Neural progenitor cell (in vitro differentiated cells): ENCODE measurements at regions not wholly inside any gene's neighbourhood (a gene's known extent, or its start where the extent isn't known, plus 50 kb on each side); places are given as distances from the start of the nearest gene placed in this dataset.

Experiments
- DNase-seq: peaks from one replicate; pipeline ENCODE4 v3.0.0-alpha.2; 2016; ENCODE audit warnings: low spot score
- H2AFZ ChIP-seq: fragments of 200-600 bp; sonication (generic); replicated peaks from 2 replicates; pipeline ENCODE4 v1.6.1; 2016; ENCODE audit warnings: antibody characterized with exemption
- H3F3A ChIP-seq: fragments of 200-600 bp; sonication (generic); 2 replicates; pipeline ENCODE4 v1.6.1; 2016; ENCODE audit warnings: antibody characterized with exemption, low read depth
- H3K27ac ChIP-seq: fragments of 200-600 bp; sonication (generic); 2 replicates; pipeline ENCODE4 v1.5.1; 2016; ENCODE audit warnings: mild to moderate bottlenecking
- H3K27me3 ChIP-seq: fragments of 200-600 bp; sonication (generic); 2 replicates; pipeline ENCODE4 v1.6.1; 2016; ENCODE audit warnings: mild to moderate bottlenecking, moderate library complexity
- H3K36me3 ChIP-seq: fragments of 200-600 bp; sonication (generic); 2 replicates; pipeline ENCODE4 v1.5.1; 2016
- H3K4me1 ChIP-seq: fragments of 200-600 bp; sonication (generic); 2 replicates; pipeline ENCODE4 v1.6.1; 2016; ENCODE audit warnings: mixed run types
- H3K4me2 ChIP-seq: fragments of 200-600 bp; sonication (generic); 2 replicates; pipeline ENCODE4 v1.6.1; 2016
- H3K4me3 ChIP-seq: fragments of 200-600 bp; sonication (generic); 2 replicates; pipeline ENCODE4 v1.5.1; 2016
- H3K79me2 ChIP-seq: fragments of 200-600 bp; sonication (generic); 2 replicates; pipeline ENCODE4 v1.6.1; 2016; ENCODE audit warnings: low read depth
- H3K9ac ChIP-seq: fragments of 200-600 bp; sonication (generic); 2 replicates; pipeline ENCODE4 v1.6.1; 2016
- H3K9me3 ChIP-seq: fragments of 200-600 bp; sonication (generic); 2 replicates; pipeline ENCODE4 v1.5.1; 2016; ENCODE audit warnings: low read depth
- H4K20me1 ChIP-seq: fragments of 200-600 bp; sonication (generic); 2 replicates; pipeline ENCODE4 v1.6.1; 2016; ENCODE audit warnings: low read depth
- H3K27ac Mint-ChIP-seq: 3 replicates; pipeline ENCODE4 v1.8.0; 2021; ENCODE audit warnings: mixed read lengths
- H3K27me3 Mint-ChIP-seq: 2 replicates; pipeline ENCODE4 v1.8.0; 2022; ENCODE audit warnings: low read depth, mild to moderate bottlenecking, inconsistent platforms, moderate library complexity, mixed read lengths; ENCODE audit not compliant: insufficient read depth
- H3K36me3 Mint-ChIP-seq: 3 replicates; pipeline ENCODE4 v1.8.0; 2021; ENCODE audit warnings: mixed read lengths
- H3K4me1 Mint-ChIP-seq: 3 replicates; pipeline ENCODE4 v1.8.0; 2021; ENCODE audit warnings: mixed read lengths
- H3K4me3 Mint-ChIP-seq: 3 replicates; pipeline ENCODE4 v1.8.0; 2021; ENCODE audit warnings: mild to moderate bottlenecking, moderate library complexity, mixed read lengths
- H3K9me3 Mint-ChIP-seq: 3 replicates; pipeline ENCODE4 v1.8.0; 2020; ENCODE audit warnings: mixed read lengths
- CTCF ChIP-seq: fragments of 200-600 bp; sonication (generic); IDR thresholded peaks from 2 replicates; pipeline ENCODE4 v1.5.1; 2017; ENCODE audit warnings: antibody characterized with exemption, mild to moderate bottlenecking
- EZH2 ChIP-seq: fragments of 200-600 bp; sonication (generic); IDR thresholded peaks from 2 replicates; pipeline ENCODE4 v1.6.1; 2017; ENCODE audit warnings: antibody characterized with exemption, mild to moderate bottlenecking, moderate library complexity
- EZH2phosphoT487 ChIP-seq: fragments of 200-600 bp; sonication (generic); IDR thresholded peaks from 2 replicates; pipeline ENCODE4 v1.6.1; 2017; ENCODE audit warnings: antibody characterized with exemption

- no peak overlapping the region for H3K4me3 Mint-ChIP-seq
- Histone ChIP-seq H3K9me3 (no peaks in the 10 kb centered on the region), H3K27ac (no peak overlapping the region), H3K79me2 (no peaks in the 10 kb centered on the region), H4K20me1 (no peaks in the 10 kb centered on the region), H3K4me3 (no peak overlapping the region), H3K4me2 (no peak overlapping the region), H3K9ac (no peak overlapping the region), H3K36me3 (no peaks in the 10 kb centered on the region), H2AFZ (no peak overlapping the region), H3F3A (no peaks in the 10 kb centered on the region), H3K27me3 (no peaks in the 10 kb centered on the region), H3K4me1 (no peaks in the 10 kb centered on the region)
- no peak overlapping the region for H3K27ac Mint-ChIP-seq
- DNase-seq: no peak
- no peaks in the 10 kb centered on the region for H3K36me3 Mint-ChIP-seq
- no peaks in the 10 kb centered on the region for H3K9me3 Mint-ChIP-seq
- TF ChIP-seq EZH2 (no peak), CTCF (no peak), EZH2phosphoT487 (no peak)
- peaks cover 9% of the 10 kb centered on the region for H3K4me1 Mint-ChIP-seq
- peaks cover 4% of the 10 kb centered on the region for H3K27me3 Mint-ChIP-seq
Observed at GRCh38 chrX:140447150-140447549, 57.7 kb downstream of the SOX3 start.

- Histone ChIP-seq H3K27ac (no peak overlapping the region), H3K4me3 (no peak overlapping the region), H3K9me3 (no peaks in the 10 kb centered on the region), H3K9ac (no peak overlapping the region), H2AFZ (no peak overlapping the region), H3K27me3 (no peaks in the 10 kb centered on the region), H3K4me2 (no peak overlapping the region), H3K4me1 (peaks cover 11% of the 10 kb centered on the region), H4K20me1 (no peaks in the 10 kb centered on the region), H3K36me3 (no peaks in the 10 kb centered on the region), H3K79me2 (no peaks in the 10 kb centered on the region), H3F3A (peaks cover 16% of the 10 kb centered on the region)
- Mint-ChIP-seq H3K27me3 (peaks cover 2% of the 10 kb centered on the region), H3K4me3 (no peak overlapping the region), H3K27ac (peak overlapping the region; percentile 99), H3K36me3 (no peaks in the 10 kb centered on the region), H3K4me1 (peaks cover 42% of the 10 kb centered on the region), H3K9me3 (no peaks in the 10 kb centered on the region)
- DNase-seq: peak; percentile 56
- no peak for TF ChIP-seq EZH2phosphoT487
- no peak for TF ChIP-seq CTCF
- no peak for TF ChIP-seq EZH2
Observed at GRCh38 chrX:140440876-140441275, 64.0 kb downstream of the SOX3 start.

- Mint-ChIP-seq H3K4me1 (peaks cover 52% of the 10 kb centered on the region), H3K27ac (peak overlapping the region; percentile 99), H3K9me3 (no peaks in the 10 kb centered on the region), H3K4me3 (peak overlapping the region; percentile 78), H3K36me3 (no peaks in the 10 kb centered on the region), H3K27me3 (peaks cover under 1% of the 10 kb centered on the region)
- Histone ChIP-seq H3K4me1 (peaks cover 11% of the 10 kb centered on the region), H4K20me1 (no peaks in the 10 kb centered on the region), H2AFZ (no peak overlapping the region), H3K9ac (no peak overlapping the region), H3K9me3 (no peaks in the 10 kb centered on the region), H3K4me3 (peak overlapping the region; percentile 38), H3K27me3 (no peaks in the 10 kb centered on the region), H3F3A (peaks cover 16% of the 10 kb centered on the region), H3K36me3 (no peaks in the 10 kb centered on the region), H3K79me2 (no peaks in the 10 kb centered on the region), H3K4me2 (peak overlapping the region; percentile 72), H3K27ac (no peak overlapping the region)
- TF ChIP-seq CTCF (no peak), EZH2phosphoT487 (no peak), EZH2 (no peak)
- peak; percentile 92 for DNase-seq
Observed at GRCh38 chrX:140439476-140439875, 65.4 kb downstream of the SOX3 start.
